Progenitor cell of endocrine pancreas (in vitro differentiated cells): ENCODE measurements at regions not wholly inside any gene's neighbourhood (a gene's known extent, or its start where the extent isn't known, plus 50 kb on each side); places are given as distances from the start of the nearest gene placed in this dataset.

ENCODE experiments used
- DNase-seq: peaks from one replicate; pipeline ENCODE4 v3.0.0; 2021; ENCODE audit warnings: low spot score; ENCODE audit not compliant: unreplicated experiment
- H3K27ac Mint-ChIP-seq: 2 replicates; pipeline ENCODE4 v1.8.0; 2021; ENCODE audit warnings: mild to moderate bottlenecking, moderate library complexity, mixed read lengths
- H3K27me3 Mint-ChIP-seq: 2 replicates; pipeline ENCODE4 v1.8.0; 2021; ENCODE audit warnings: mixed read lengths
- H3K36me3 Mint-ChIP-seq: 2 replicates; pipeline ENCODE4 v1.8.0; 2022; ENCODE audit warnings: mixed read lengths; ENCODE audit not compliant: insufficient read depth
- H3K4me1 Mint-ChIP-seq: 2 replicates; pipeline ENCODE4 v1.8.0; 2021; ENCODE audit warnings: low read depth, mixed read lengths
- H3K4me3 Mint-ChIP-seq: 2 replicates; pipeline ENCODE4 v1.8.0; 2021; ENCODE audit warnings: low read depth, mild to moderate bottlenecking, moderate library complexity, mixed read lengths
- H3K9me3 Mint-ChIP-seq: 2 replicates; pipeline ENCODE4 v1.8.0; 2021; ENCODE audit warnings: low read depth, mixed read lengths
- TF ChIP-seq, protein P1 (sequence below): fragments of 200-600 bp; sonication (generic); IDR thresholded peaks from one replicate; pipeline ENCODE4 v1.5.0; 2021; ENCODE audit warnings: antibody characterized with exemption, mild to moderate bottlenecking; ENCODE audit not compliant: unreplicated experiment

DNA sequence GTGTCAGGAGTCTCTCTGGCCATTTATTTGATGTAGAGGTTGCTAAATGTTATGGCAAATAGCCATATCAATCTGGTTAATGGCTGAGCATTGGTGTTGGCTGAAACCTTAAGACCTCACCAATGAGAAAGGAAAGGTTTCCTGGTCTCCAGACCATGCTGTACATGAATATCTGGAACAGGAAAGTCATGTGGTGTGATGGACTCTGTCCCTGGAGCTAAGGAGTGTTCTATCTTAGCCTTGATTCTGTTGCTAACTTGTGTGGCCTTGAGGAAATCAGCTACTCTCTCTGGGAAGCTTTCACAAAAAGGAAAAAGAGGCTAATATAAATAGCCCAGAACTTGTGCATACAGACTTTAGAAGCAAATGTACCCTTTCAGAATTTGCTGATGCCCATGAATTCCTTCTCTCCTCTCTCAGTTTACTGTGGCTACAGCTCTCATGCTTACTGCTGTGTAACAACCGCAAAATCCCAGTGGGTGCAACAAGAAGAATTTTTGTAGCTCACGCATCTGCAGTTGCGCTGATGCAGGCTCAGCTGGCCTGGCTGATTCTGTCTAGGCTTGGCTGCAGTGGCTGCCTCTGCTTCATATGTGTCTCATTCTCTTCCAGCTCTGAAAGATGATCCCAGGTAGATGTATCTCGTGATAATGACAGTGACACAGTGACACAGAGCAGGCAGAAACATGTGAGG is 287.5 kb downstream of the NPIPA8 start:
- no peak for DNase-seq
- peaks cover 33% of the 10 kb centered on the region for H3K27me3 Mint-ChIP-seq
- H3K4me1 Mint-ChIP-seq, result no peaks in the 10 kb centered on the region
- no peaks in the 10 kb centered on the region for H3K36me3 Mint-ChIP-seq
- no peaks in the 10 kb centered on the region for H3K9me3 Mint-ChIP-seq
- TF ChIP-seq, protein P1, sequence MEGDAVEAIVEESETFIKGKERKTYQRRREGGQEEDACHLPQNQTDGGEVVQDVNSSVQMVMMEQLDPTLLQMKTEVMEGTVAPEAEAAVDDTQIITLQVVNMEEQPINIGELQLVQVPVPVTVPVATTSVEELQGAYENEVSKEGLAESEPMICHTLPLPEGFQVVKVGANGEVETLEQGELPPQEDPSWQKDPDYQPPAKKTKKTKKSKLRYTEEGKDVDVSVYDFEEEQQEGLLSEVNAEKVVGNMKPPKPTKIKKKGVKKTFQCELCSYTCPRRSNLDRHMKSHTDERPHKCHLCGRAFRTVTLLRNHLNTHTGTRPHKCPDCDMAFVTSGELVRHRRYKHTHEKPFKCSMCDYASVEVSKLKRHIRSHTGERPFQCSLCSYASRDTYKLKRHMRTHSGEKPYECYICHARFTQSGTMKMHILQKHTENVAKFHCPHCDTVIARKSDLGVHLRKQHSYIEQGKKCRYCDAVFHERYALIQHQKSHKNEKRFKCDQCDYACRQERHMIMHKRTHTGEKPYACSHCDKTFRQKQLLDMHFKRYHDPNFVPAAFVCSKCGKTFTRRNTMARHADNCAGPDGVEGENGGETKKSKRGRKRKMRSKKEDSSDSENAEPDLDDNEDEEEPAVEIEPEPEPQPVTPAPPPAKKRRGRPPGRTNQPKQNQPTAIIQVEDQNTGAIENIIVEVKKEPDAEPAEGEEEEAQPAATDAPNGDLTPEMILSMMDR, result no peak
- H3K4me3 Mint-ChIP-seq, result no peak overlapping the region
- no peak overlapping the region for H3K27ac Mint-ChIP-seq

GRCh38 chr16:18047761-18048160 is 288.8 kb downstream of the NPIPA8 start:
- Mint-ChIP-seq H3K27ac (no peak overlapping the region), H3K4me3 (no peak overlapping the region), H3K27me3 (peaks cover 38% of the 10 kb centered on the region), H3K9me3 (no peaks in the 10 kb centered on the region), H3K4me1 (no peaks in the 10 kb centered on the region), H3K36me3 (no peaks in the 10 kb centered on the region)
- no peak for DNase-seq
- TF ChIP-seq, protein P1, result no peak

DNA sequence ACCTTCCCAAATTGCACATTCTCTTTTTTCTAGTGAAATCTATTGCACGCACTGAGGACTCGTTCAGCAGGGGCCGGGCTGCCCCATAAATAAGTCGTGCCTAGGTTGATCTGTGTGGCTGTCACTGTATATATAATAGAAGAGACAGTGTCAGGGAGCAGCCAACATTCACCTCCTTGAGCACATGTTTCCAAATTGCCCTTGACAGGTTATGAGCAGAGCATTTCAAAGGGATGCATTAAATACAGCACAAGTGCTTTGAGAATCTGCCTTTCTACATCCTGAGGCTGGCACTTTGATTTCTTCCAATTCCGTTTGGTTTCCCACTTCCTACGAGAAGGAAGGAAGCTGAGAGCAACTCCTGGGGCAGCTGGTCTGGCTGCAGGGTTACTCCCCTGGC is 291.2 kb downstream of the NPIPA8 start:
- Mint-ChIP-seq H3K36me3 (no peaks in the 10 kb centered on the region), H3K4me1 (peaks cover 1% of the 10 kb centered on the region), H3K4me3 (no peak overlapping the region), H3K9me3 (no peaks in the 10 kb centered on the region), H3K27me3 (peaks cover 33% of the 10 kb centered on the region), H3K27ac (no peak overlapping the region)
- TF ChIP-seq, protein P1, result no peak
- DNase-seq, result no peak

- Mint-ChIP-seq H3K27ac (no peak overlapping the region), H3K4me3 (no peak overlapping the region), H3K9me3 (peaks cover 1% of the 10 kb centered on the region), H3K4me1 (peaks cover 1% of the 10 kb centered on the region), H3K36me3 (no peaks in the 10 kb centered on the region), H3K27me3 (peaks cover 22% of the 10 kb centered on the region)
- DNase-seq, result no peak
- TF ChIP-seq, protein P1, result no peak
Measured at GRCh38 chr16:18041864-18042834, 294.4 kb downstream of the NPIPA8 start.

DNA sequence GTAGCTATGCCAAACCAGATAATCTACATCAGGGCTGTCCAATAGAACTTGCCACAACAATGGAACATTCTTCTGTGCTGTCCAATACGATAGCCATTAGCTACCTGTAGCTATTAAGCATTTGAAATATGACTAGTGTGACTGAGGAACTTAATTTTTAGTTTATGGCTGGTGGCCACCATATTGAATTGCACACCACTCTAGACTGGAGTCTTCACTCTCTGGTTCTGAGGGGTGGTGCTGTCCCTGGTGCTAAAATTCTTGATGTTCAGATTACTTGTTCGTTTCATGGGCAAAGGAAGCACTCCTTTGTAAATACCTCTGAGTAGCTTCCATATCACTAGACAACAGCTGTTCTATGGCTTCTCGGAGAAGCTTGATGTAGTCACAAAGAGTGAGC is 296.6 kb downstream of the NPIPA8 start:
- peaks cover 4% of the 10 kb centered on the region for H3K9me3 Mint-ChIP-seq
- no peaks in the 10 kb centered on the region for H3K36me3 Mint-ChIP-seq
- TF ChIP-seq, protein P1, result no peak
- peaks cover 15% of the 10 kb centered on the region for H3K27me3 Mint-ChIP-seq
- DNase-seq, result no peak
- peaks cover 1% of the 10 kb centered on the region for H3K4me1 Mint-ChIP-seq
- H3K27ac Mint-ChIP-seq, result no peak overlapping the region
- H3K4me3 Mint-ChIP-seq, result no peak overlapping the region
